B cell (primary cell): ENCODE measurements at regions not wholly inside any gene's neighbourhood (a gene's known extent, or its start where the extent isn't known, plus 50 kb on each side); places are given as distances from the start of the nearest gene placed in this dataset.

ENCODE experiments used
- CTCF ChIP-seq: fragments of 200-600 bp; IDR thresholded peaks from one replicate; pipeline ENCODE4 v1.8.0; 2022; ENCODE audit warnings: antibody characterized with exemption, mild to moderate bottlenecking
- EZH2 ChIP-seq: IDR thresholded peaks from 2 replicates; pipeline ENCODE4 v1.6.1; 2012; ENCODE audit warnings: borderline replicate concordance, low read depth, mild to moderate bottlenecking, moderate library complexity, low read length; ENCODE audit not compliant: insufficient read depth, poor library complexity, severe bottlenecking

- TF ChIP-seq CTCF: no peak
- no peak for TF ChIP-seq EZH2
These were observed 148.8 kb upstream of the STK26 start for GRCh38 chrX:131874300-131874699.
